Retinal pigment epithelial cell (primary cell): ENCODE measurements at regions not wholly inside any gene's neighbourhood (a gene's known extent, or its start where the extent isn't known, plus 50 kb on each side); places are given as distances from the start of the nearest gene placed in this dataset.

Experiments
- DNase-seq: peaks from one replicate; pipeline ENCODE4 v3.0.0-alpha.2; 2010; ENCODE audit warnings: low read depth
- H3K4me3 ChIP-seq: 2 replicates; pipeline ENCODE4 v1.5.1; 2011; ENCODE audit warnings: mild to moderate bottlenecking, low read length, control low read depth, moderate library complexity
- TF ChIP-seq, protein P1 (sequence below): conservative IDR thresholded peaks from 2 replicates; pipeline ENCODE4 v1.5.1; 2011; ENCODE audit warnings: low read depth, low read length, control low read depth, inconsistent platforms

DNA sequence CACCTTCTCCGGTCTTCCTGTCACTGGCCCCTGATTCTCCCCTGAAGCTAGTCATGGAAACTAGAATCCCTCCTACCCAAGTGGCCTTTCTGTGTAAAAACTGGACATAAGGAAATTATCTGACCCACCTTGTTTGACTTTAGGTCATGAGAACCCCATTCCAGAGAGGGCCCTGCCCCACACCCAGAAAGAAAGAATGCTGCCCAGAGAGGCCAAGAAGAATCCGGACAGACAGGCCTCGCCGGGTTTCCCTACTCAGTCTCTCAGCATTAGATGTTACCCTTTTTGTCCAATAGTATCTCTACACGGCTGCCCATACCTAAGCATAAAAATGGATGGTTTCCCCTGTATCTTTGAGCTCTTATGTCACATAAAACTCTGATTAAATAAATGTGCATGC is 83.3 kb upstream of the HELT start:
- DNase-seq = no peak
- TF ChIP-seq, protein P1, sequence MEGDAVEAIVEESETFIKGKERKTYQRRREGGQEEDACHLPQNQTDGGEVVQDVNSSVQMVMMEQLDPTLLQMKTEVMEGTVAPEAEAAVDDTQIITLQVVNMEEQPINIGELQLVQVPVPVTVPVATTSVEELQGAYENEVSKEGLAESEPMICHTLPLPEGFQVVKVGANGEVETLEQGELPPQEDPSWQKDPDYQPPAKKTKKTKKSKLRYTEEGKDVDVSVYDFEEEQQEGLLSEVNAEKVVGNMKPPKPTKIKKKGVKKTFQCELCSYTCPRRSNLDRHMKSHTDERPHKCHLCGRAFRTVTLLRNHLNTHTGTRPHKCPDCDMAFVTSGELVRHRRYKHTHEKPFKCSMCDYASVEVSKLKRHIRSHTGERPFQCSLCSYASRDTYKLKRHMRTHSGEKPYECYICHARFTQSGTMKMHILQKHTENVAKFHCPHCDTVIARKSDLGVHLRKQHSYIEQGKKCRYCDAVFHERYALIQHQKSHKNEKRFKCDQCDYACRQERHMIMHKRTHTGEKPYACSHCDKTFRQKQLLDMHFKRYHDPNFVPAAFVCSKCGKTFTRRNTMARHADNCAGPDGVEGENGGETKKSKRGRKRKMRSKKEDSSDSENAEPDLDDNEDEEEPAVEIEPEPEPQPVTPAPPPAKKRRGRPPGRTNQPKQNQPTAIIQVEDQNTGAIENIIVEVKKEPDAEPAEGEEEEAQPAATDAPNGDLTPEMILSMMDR = no peak
- H3K4me3 ChIP-seq = no peak overlapping the region

DNA sequence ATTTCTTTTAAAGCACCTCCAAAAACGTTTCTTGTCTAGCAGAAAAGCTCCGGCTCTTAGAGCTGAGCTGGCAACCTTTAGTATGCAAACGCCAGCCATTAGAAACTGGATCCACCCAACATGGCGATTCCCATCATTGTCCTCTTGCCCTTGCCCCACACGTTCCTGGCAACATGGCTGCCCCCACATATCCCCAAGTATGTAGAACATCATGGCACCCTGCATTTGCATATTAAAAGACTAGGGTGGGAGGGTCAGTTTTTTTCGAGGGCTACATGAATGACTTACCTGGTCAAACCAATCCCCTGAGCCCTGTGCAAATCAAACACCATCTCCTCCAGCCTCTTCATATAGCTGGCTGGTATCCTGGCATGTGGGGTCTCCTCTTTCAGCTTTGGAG is 82.2 kb upstream of the HELT start:
- TF ChIP-seq, protein P1 = no peak
- DNase-seq = no peak
- H3K4me3 ChIP-seq = no peak overlapping the region

DNA sequence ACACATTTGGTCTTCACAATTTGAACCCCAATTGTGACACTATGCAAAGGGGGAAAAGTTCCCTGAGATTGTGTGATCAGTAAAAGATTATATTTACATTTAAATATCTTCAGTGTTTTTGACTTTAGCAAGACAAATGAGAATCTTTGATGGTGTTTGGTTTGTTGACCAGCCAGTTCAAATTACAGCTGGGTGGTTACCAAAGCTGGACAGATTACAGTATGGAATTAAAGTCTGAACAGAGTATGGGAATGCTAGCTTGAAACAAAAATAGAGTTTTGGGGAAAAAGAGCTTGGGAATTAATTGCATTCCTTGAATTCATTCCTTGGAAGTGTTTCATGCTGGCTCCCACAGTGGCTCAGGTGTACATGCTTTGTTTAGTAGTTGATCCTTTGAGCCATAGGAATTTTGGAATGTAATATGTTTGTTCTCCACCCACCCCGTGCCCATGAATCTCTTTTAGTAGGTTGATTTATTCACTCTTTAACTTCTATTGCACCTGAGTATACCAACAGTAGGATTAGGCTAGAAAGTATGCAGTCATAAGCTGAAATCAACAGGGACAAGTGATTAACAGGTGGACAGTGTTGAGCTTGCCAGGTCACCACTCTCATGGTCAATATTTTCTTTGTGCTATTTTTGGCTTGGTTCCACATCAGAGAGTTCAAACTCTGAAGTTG is 81.1 kb upstream of the HELT start:
- TF ChIP-seq, protein P1 = no peak
- H3K4me3 ChIP-seq = no peak overlapping the region
- DNase-seq = peak; percentile 49

DNA sequence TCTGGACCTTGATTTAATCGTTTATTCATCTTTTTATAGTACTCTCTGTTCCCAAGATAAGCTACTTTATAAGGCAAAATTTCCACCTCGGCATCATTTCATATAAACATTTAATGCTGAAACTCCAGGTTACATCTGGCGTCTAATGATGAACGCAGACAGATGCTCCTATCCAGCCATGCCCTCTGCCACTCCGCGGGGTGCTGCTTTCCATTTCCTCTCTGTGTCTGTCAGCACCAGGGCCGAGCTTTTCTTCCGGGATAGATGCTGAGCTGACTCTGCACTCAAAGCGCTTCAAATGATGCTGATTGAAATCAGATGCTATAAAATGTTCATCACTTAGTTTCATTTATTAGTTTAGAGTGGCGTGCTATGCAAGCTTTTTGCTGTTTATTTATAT is 80.5 kb upstream of the HELT start:
- H3K4me3 ChIP-seq = no peak overlapping the region
- TF ChIP-seq, protein P1 = no peak
- no peak for DNase-seq

DNA sequence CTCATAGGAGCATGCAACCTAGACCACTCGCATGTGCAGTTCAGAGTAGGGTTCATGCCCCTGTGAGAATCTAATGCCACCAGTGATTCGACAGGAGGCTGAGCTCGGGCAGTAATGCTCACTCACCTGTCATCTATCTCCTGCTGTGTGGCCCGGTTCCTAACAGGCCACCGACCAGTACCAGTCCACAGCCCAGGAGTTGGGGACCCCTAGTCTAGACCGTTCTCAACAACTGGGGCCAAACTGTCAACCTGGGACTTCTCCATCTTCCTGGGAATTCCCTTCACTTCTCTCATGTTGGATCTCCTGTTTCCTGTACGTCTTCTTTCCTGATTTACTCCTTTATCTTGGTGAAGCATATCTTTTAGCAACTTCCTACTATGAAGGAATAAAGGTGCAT is 79.4 kb upstream of the HELT start:
- TF ChIP-seq, protein P1 = no peak
- DNase-seq = no peak
- H3K4me3 ChIP-seq = no peak overlapping the region

DNA sequence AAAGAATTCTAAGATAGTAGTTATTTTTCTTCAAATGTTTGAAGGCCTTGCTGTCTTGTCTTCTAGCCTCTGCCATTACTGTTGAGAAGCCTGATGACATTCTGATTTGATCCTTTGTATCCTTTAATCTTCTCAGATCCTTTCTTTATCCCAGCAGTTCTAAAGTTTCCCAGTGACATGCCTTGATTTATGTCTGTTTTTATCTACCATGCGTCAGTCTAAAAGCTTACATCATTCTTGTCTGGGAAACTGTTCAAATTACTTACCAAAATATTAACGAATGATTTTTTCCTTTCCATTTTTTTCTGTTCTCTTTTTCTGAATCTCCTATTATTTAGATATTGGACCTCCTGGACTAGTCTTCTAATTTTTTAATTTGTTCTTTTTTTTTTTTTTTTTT is 78.3 kb upstream of the HELT start:
- TF ChIP-seq, protein P1 = no peak
- no peak for DNase-seq
- no peak overlapping the region for H3K4me3 ChIP-seq

DNA sequence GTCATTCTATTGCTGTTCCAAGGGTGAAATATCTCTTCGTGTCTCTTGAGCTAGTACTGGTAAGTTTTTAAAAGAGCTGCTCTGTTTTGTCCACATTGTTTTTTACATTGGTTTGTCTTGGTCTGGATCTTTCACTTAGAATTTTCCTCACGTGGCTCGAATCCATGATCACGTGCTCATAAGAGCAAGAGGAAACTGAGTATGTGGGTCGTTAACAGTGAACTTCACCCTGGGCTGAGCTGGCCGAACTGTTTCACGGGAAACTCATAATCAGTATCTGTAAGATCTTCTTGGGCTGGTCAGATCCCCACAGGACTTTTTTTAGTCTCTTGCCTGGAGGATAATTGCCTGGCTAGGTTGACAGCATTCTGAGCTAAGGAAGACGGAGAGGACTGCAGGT is 77.8 kb upstream of the HELT start:
- DNase-seq = no peak
- TF ChIP-seq, protein P1 = no peak
- no peak overlapping the region for H3K4me3 ChIP-seq
